ENCODE measurements at regions not wholly inside any gene's neighbourhood (a gene's known extent, or its start where the extent isn't known, plus 50 kb on each side); places are given as distances from the start of the nearest gene placed in this dataset.
"Not testable (repeated sequence)": the region's sequence is repeated elsewhere in the genome, so short reads cannot be mapped to it uniquely, and the experiment has no call there.

- not testable (repeated sequence) for DNase-seq (ENCODE audit: low read depth)
These were observed 815.4 kb upstream of the B3GALT2 start for GRCh38 chr1:194001726-194002350.

- no peak for DNase-seq (ENCODE audit: low read depth)
These were observed 802.5 kb upstream of the B3GALT2 start for GRCh38 chr1:193988885-193989284.

GRCh38 chr1:193979219-193979618, 792.8 kb upstream of the B3GALT2 start:
- no peak for DNase-seq (ENCODE audit: low read depth)

- no peak for DNase-seq (ENCODE audit: low read depth)
These were observed 787.9 kb upstream of the B3GALT2 start for GRCh38 chr1:193974286-193974798.

- no peak for DNase-seq (ENCODE audit: low read depth)
These were observed 787.0 kb upstream of the B3GALT2 start for GRCh38 chr1:193973428-193973827.

GRCh38 chr1:193971595-193971994, 785.2 kb upstream of the B3GALT2 start:
- no peak for DNase-seq (ENCODE audit: low read depth)

GRCh38 chr1:193960499-193960898, 774.1 kb upstream of the B3GALT2 start:
- no peak for DNase-seq (ENCODE audit: low read depth)

- no peak for DNase-seq (ENCODE audit: low read depth)
These were observed 773.6 kb upstream of the B3GALT2 start for GRCh38 chr1:193960040-193960439.

- no peak for DNase-seq (ENCODE audit: low read depth)
These were observed 771.2 kb upstream of the B3GALT2 start for GRCh38 chr1:193957556-193958095.

GRCh38 chr1:193952778-193953374, 766.5 kb upstream of the B3GALT2 start:
- no peak for DNase-seq (ENCODE audit: low read depth)

- DNase-seq (ENCODE audit: low read depth), result no peak
These were observed 765.6 kb upstream of the B3GALT2 start for GRCh38 chr1:193951984-193952383.

- DNase-seq (ENCODE audit: low read depth), result no peak
These were observed 758.0 kb upstream of the B3GALT2 start for GRCh38 chr1:193944454-193944853.

- DNase-seq (ENCODE audit: low read depth), result no peak
These were observed 753.8 kb upstream of the B3GALT2 start for GRCh38 chr1:193940176-193940575.

- DNase-seq (ENCODE audit: low read depth), result no peak
These were observed 753.2 kb upstream of the B3GALT2 start for GRCh38 chr1:193939585-193939984.

- DNase-seq (ENCODE audit: low read depth), result no peak
These were observed 750.9 kb upstream of the B3GALT2 start for GRCh38 chr1:193937308-193937707.

GRCh38 chr1:193932979-193933378, 746.6 kb upstream of the B3GALT2 start:
- no peak for DNase-seq (ENCODE audit: low read depth)

- no peak for DNase-seq (ENCODE audit: low read depth)
These were observed 744.9 kb upstream of the B3GALT2 start for GRCh38 chr1:193931356-193931755.

GRCh38 chr1:193929374-193930033, 743.1 kb upstream of the B3GALT2 start:
- DNase-seq (ENCODE audit: low read depth), result no peak

- no peak for DNase-seq (ENCODE audit: low read depth)
These were observed 741.1 kb upstream of the B3GALT2 start for GRCh38 chr1:193927550-193927949.

- DNase-seq (ENCODE audit: low read depth), result no peak
These were observed 740.5 kb upstream of the B3GALT2 start for GRCh38 chr1:193926956-193927355.

- DNase-seq (ENCODE audit: low read depth), result no peak
These were observed 733.4 kb upstream of the B3GALT2 start for GRCh38 chr1:193919827-193920226.

- no peak for DNase-seq (ENCODE audit: low read depth)
These were observed 730.0 kb upstream of the B3GALT2 start for GRCh38 chr1:193916452-193916851.

GRCh38 chr1:193914871-193915270, 728.5 kb upstream of the B3GALT2 start:
- no peak for DNase-seq (ENCODE audit: low read depth)

Data from activated T-cell treated with anti-CD3 and anti-CD28 coated beads for 1 hour (primary cell).